H9 (cell line): ENCODE measurements at regions not wholly inside any gene's neighbourhood (a gene's known extent, or its start where the extent isn't known, plus 50 kb on each side); places are given as distances from the start of the nearest gene placed in this dataset.

Source experiments
- DNase-seq: peaks from one replicate; pipeline ENCODE4 v3.0.0-alpha.2; 2017
- H2AFZ ChIP-seq: one replicate; pipeline ENCODE4 v1.6.1; 2013; ENCODE audit warnings: mild to moderate bottlenecking, low read length, control low read depth, moderate library complexity
- H2AK5ac ChIP-seq: 2 replicates; pipeline ENCODE4 v1.6.1; 2013; ENCODE audit warnings: low read length, control low read depth, mixed read lengths; ENCODE audit not compliant: insufficient read length
- H2BK120ac ChIP-seq: one replicate; pipeline ENCODE4 v1.6.1; 2013; ENCODE audit warnings: low read depth, mild to moderate bottlenecking, low read length, control low read depth, inconsistent platforms; ENCODE audit not compliant: poor library complexity, severe bottlenecking
- H2BK12ac ChIP-seq: 2 replicates; pipeline ENCODE4 v1.6.1; 2013; ENCODE audit warnings: low read length, control low read depth, mixed read lengths, low read depth; ENCODE audit not compliant: insufficient read length
- H2BK15ac ChIP-seq: 2 replicates; pipeline ENCODE4 v1.6.1; 2013; ENCODE audit warnings: low read depth, low read length, control low read depth
- H2BK20ac ChIP-seq: one replicate; pipeline ENCODE4 v1.6.1; 2013; ENCODE audit warnings: low read depth, mild to moderate bottlenecking, low read length, control low read depth, inconsistent platforms; ENCODE audit not compliant: poor library complexity, severe bottlenecking
- H2BK5ac ChIP-seq: 2 replicates; pipeline ENCODE4 v1.6.1; 2013; ENCODE audit warnings: low read length, control low read depth, mixed read lengths; ENCODE audit not compliant: insufficient read length
- H3K14ac ChIP-seq: 2 replicates; pipeline ENCODE4 v1.6.1; 2013; ENCODE audit warnings: low read length, control low read depth; ENCODE audit not compliant: insufficient read depth
- H3K18ac ChIP-seq: 2 replicates; pipeline ENCODE4 v1.6.1; 2013; ENCODE audit warnings: low read depth, mild to moderate bottlenecking, mixed read lengths, low read length, control low read depth; ENCODE audit not compliant: insufficient read length
- H3K23ac ChIP-seq: 2 replicates; pipeline ENCODE4 v1.6.1; 2013; ENCODE audit warnings: low read length, control low read depth, mixed read lengths, low read depth; ENCODE audit not compliant: insufficient read length
- H3K23me2 ChIP-seq: 2 replicates; pipeline ENCODE4 v1.6.1; 2013; ENCODE audit warnings: low read depth, mild to moderate bottlenecking, mixed read lengths, low read length, control low read depth; ENCODE audit not compliant: insufficient read length, poor library complexity, severe bottlenecking
- H3K27ac ChIP-seq: 2 replicates; pipeline ENCODE4 v1.5.1; 2013; ENCODE audit warnings: low read length, control low read depth, mixed read lengths, low read depth; ENCODE audit not compliant: insufficient read length
- H3K27me3 ChIP-seq: 2 replicates; pipeline ENCODE4 v1.6.1; 2013; ENCODE audit warnings: low read length, control low read depth, inconsistent platforms; ENCODE audit not compliant: insufficient read depth
- H3K4ac ChIP-seq: 2 replicates; pipeline ENCODE4 v1.6.1; 2013; ENCODE audit warnings: low read depth, mild to moderate bottlenecking, control low read depth, inconsistent platforms, low read length, moderate library complexity
- H3K4me1 ChIP-seq: 2 replicates; pipeline ENCODE4 v1.6.1; 2013; ENCODE audit warnings: low read length, control low read depth, inconsistent platforms; ENCODE audit not compliant: insufficient read depth
- H3K4me2 ChIP-seq: 2 replicates; pipeline ENCODE4 v1.6.1; 2013; ENCODE audit warnings: low read length, control low read depth, mixed read lengths; ENCODE audit not compliant: insufficient read length, insufficient read depth
- H3K56ac ChIP-seq: 2 replicates; pipeline ENCODE4 v1.6.1; 2013; ENCODE audit warnings: low read depth, mild to moderate bottlenecking, mixed read lengths, low read length, control low read depth; ENCODE audit not compliant: insufficient read length
- H3K79me1 ChIP-seq: 2 replicates; pipeline ENCODE4 v1.6.1; 2013; ENCODE audit warnings: low read depth, mild to moderate bottlenecking, moderate library complexity, low read length, control low read depth, inconsistent platforms; ENCODE audit not compliant: insufficient read depth, poor library complexity, severe bottlenecking
- H3K79me2 ChIP-seq: 2 replicates; pipeline ENCODE4 v1.6.1; 2013; ENCODE audit warnings: low read length, control low read depth, inconsistent platforms; ENCODE audit not compliant: insufficient read depth
- H3K9ac ChIP-seq: 2 replicates; pipeline ENCODE4 v1.6.1; 2013; ENCODE audit warnings: low read length, control low read depth, mixed read lengths; ENCODE audit not compliant: insufficient read length; ENCODE audit errors: extremely low read depth
- H3K9me3 ChIP-seq: one replicate; pipeline ENCODE4 v1.6.1; 2013; ENCODE audit warnings: low read depth, low read length, inconsistent platforms; ENCODE audit not compliant: control insufficient read depth
- H3T11ph ChIP-seq: one replicate; pipeline ENCODE4 v1.6.1; 2013; ENCODE audit warnings: mild to moderate bottlenecking, low read length, control low read depth, inconsistent platforms
- H4K20me1 ChIP-seq: one replicate; pipeline ENCODE4 v1.6.1; 2013; ENCODE audit not compliant: control insufficient read depth, insufficient read length, insufficient read depth
- H4K5ac ChIP-seq: 2 replicates; pipeline ENCODE4 v1.6.1; 2013; ENCODE audit warnings: low read depth, mild to moderate bottlenecking, mixed read lengths, low read length, control low read depth; ENCODE audit not compliant: insufficient read length
- H4K8ac ChIP-seq: replicated peaks from 2 replicates; pipeline ENCODE4 v1.6.1; 2013; ENCODE audit warnings: low read length, control low read depth, mixed read lengths, low read depth; ENCODE audit not compliant: insufficient read length
- H4K91ac ChIP-seq: 2 replicates; pipeline ENCODE4 v1.6.1; 2013; ENCODE audit warnings: low read depth, mild to moderate bottlenecking, moderate library complexity, mixed read lengths, low read length, control low read depth; ENCODE audit not compliant: insufficient read length
- H3K27ac Mint-ChIP-seq, 3 experiments: 2 replicates in 2 of 3; 3 replicates in 1 of 3; pipeline ENCODE4 v1.8.0; 2020 to 2021; ENCODE audit warnings: mixed read lengths in 3 of 3, mild to moderate bottlenecking in 1 of 3, moderate library complexity in 1 of 3
- H3K27me3 Mint-ChIP-seq: 2 replicates; pipeline ENCODE4 v1.8.0; 2021; ENCODE audit warnings: low read depth, mild to moderate bottlenecking, moderate library complexity, mixed read lengths
- H3K36me3 Mint-ChIP-seq, 3 experiments: 2 replicates in 2 of 3; 3 replicates in 1 of 3; pipeline ENCODE4 v1.8.0; 2020 to 2021; ENCODE audit warnings: low read depth in 3 of 3, mixed read lengths in 3 of 3; ENCODE audit not compliant: insufficient read depth in 1 of 3
- H3K4me1 Mint-ChIP-seq, 2 experiments: 2 replicates each; pipeline ENCODE4 v1.8.0; 2020; ENCODE audit warnings: mixed read lengths in 2 of 2
- H3K4me3 Mint-ChIP-seq, 2 experiments: 2 replicates in 1 of 2; 3 replicates in 1 of 2; pipeline ENCODE4 v1.8.0; 2020 to 2021; ENCODE audit warnings: mild to moderate bottlenecking in 2 of 2, mixed read lengths in 2 of 2, moderate library complexity in 1 of 2
- H3K9me3 Mint-ChIP-seq, 2 experiments: 2 replicates in 1 of 2; 3 replicates in 1 of 2; pipeline ENCODE4 v1.8.0; 2020; ENCODE audit warnings: mild to moderate bottlenecking in 2 of 2, mixed read lengths in 2 of 2, moderate library complexity in 1 of 2
- WGBS: extraction: QIAGEN DNeasy Blood & Tissue Kit; methylation state at CpG from one replicate; pipeline ENCODE4 v1.1.7; 2013; ENCODE audit warnings: missing lambda C conversion rate, low lambda C conversion rate, mixed read lengths; ENCODE audit not compliant: insufficient read length; ENCODE audit errors: extremely low coverage; 5-methylcytosine and 5-hydroxymethylcytosine counted together
- TF ChIP-seq, protein P1 (sequence below): fragments of 200-600 bp; sonication (generic); conservative IDR thresholded peaks from 3 replicates; pipeline ENCODE4 v1.8.0; 2021; ENCODE audit warnings: antibody characterized with exemption, mild to moderate bottlenecking

DNA sequence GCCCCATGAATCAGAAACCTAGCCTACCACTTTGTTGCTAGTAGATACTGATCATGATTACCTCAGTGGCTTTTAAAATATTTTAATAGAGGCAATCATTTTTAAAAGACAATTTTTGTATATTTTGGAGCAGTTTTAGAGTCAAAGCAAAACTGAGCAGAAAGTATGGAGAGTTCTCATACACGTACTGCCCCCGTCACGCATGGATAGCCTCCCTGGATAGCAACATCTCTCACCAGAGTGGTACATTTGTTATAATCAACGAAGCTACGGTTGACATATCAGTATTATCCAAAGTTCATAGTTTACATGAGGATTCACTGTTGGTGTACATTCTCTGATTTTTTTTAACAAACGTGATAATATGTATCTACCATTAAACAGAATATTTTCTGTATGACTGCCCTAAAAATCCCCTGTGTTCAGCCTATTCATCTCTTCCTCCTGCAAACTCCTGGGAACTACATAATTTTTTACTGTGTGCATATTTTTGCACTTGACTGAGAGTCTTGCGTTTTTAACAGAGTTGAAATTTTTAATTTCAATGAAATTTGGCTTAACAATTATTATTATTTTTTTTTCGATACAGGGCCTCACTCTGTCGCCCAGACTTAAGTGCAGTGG is 1436.8 kb upstream of the PCDH9 start:
- Histone ChIP-seq H2AFZ (no peak overlapping the region), H4K8ac (no peak overlapping the region), H3K23me2 (no peaks in the 10 kb centered on the region), H2BK20ac (no peak overlapping the region), H2BK120ac (no peak overlapping the region), H2BK15ac (no peak overlapping the region), H3K4ac (no peak overlapping the region), H3K79me1 (no peaks in the 10 kb centered on the region), H3K9me3 (no peaks in the 10 kb centered on the region), H3K27ac (no peak overlapping the region), H3K4me2 (no peak overlapping the region), H4K5ac (no peak overlapping the region), H3K14ac (no peak overlapping the region), H4K20me1 (no peaks in the 10 kb centered on the region), H2AK5ac (no peak overlapping the region), H2BK5ac (no peak overlapping the region), H2BK12ac (no peak overlapping the region), H3K79me2 (no peaks in the 10 kb centered on the region), H3K4me1 (no peaks in the 10 kb centered on the region), H4K91ac (no peak overlapping the region), H3K9ac (no peak overlapping the region), H3T11ph (no peak overlapping the region), H3K27me3 (no peaks in the 10 kb centered on the region), H3K56ac (no peak overlapping the region), H3K23ac (no peak overlapping the region), H3K18ac (no peak overlapping the region)
- DNase-seq, result no peak
- Mint-ChIP-seq H3K4me3 (no peak overlapping the region), H3K27ac (no peak overlapping the region), H3K9me3 (no peaks in the 10 kb centered on the region), H3K36me3 (no peaks in the 10 kb centered on the region), H3K4me1 (no peaks in the 10 kb centered on the region), H3K27me3 (no peaks in the 10 kb centered on the region)
- WGBS, result no CpG with 5 or more reads among the region's 9 CpGs
- TF ChIP-seq, protein P1, sequence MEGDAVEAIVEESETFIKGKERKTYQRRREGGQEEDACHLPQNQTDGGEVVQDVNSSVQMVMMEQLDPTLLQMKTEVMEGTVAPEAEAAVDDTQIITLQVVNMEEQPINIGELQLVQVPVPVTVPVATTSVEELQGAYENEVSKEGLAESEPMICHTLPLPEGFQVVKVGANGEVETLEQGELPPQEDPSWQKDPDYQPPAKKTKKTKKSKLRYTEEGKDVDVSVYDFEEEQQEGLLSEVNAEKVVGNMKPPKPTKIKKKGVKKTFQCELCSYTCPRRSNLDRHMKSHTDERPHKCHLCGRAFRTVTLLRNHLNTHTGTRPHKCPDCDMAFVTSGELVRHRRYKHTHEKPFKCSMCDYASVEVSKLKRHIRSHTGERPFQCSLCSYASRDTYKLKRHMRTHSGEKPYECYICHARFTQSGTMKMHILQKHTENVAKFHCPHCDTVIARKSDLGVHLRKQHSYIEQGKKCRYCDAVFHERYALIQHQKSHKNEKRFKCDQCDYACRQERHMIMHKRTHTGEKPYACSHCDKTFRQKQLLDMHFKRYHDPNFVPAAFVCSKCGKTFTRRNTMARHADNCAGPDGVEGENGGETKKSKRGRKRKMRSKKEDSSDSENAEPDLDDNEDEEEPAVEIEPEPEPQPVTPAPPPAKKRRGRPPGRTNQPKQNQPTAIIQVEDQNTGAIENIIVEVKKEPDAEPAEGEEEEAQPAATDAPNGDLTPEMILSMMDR, result no peak
